GM12872 (cell line): ENCODE measurements at regions not wholly inside any gene's neighbourhood (a gene's known extent, or its start where the extent isn't known, plus 50 kb on each side); places are given as distances from the start of the nearest gene placed in this dataset.

Experiments
- TF ChIP-seq, protein P1 (sequence below): IDR thresholded peaks from 3 replicates; pipeline ENCODE4 v1.5.1; 2011; ENCODE audit warnings: low read depth, mild to moderate bottlenecking, low read length, moderate library complexity; ENCODE audit not compliant: insufficient read depth

DNA sequence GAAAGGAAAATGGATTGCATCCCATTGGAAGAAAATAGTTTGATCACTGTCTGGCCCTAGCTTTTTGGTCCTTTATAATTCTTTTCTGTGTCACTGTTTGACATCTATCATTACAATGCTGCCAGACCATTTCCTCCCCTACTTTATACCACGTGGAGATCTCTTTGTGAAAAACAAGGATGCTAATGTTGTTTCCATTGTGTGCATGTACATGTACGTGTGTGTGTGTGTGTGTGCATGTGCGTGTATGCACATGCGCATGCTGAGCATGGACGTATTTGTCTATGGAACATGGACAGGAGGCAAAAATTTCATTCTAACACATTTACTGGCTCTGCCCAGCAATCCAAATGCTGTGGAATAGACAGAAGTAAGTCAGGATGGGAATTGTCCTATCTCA is 153.1 kb upstream of the PLXNA2 start:
- TF ChIP-seq, protein P1, sequence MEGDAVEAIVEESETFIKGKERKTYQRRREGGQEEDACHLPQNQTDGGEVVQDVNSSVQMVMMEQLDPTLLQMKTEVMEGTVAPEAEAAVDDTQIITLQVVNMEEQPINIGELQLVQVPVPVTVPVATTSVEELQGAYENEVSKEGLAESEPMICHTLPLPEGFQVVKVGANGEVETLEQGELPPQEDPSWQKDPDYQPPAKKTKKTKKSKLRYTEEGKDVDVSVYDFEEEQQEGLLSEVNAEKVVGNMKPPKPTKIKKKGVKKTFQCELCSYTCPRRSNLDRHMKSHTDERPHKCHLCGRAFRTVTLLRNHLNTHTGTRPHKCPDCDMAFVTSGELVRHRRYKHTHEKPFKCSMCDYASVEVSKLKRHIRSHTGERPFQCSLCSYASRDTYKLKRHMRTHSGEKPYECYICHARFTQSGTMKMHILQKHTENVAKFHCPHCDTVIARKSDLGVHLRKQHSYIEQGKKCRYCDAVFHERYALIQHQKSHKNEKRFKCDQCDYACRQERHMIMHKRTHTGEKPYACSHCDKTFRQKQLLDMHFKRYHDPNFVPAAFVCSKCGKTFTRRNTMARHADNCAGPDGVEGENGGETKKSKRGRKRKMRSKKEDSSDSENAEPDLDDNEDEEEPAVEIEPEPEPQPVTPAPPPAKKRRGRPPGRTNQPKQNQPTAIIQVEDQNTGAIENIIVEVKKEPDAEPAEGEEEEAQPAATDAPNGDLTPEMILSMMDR = no peak

DNA sequence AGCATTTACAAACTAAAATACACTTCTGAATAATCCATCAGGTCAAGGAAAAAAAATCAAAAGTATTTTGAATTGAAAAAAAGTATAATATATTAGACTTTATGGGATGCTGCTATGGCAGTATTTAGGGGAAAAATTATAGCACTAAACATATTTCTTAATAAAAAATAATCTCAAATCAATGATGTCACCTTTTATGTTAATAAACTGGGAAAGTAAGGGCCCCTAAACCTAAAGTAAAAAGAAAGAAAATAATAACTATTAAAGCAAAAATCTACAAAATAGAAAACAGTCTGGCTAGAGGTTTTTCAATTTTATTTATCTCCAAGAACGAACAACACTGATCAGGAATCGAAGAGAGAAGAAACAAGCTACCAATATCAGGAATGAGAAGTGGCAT is 160.8 kb upstream of the PLXNA2 start:
- TF ChIP-seq, protein P1 = no peak

DNA sequence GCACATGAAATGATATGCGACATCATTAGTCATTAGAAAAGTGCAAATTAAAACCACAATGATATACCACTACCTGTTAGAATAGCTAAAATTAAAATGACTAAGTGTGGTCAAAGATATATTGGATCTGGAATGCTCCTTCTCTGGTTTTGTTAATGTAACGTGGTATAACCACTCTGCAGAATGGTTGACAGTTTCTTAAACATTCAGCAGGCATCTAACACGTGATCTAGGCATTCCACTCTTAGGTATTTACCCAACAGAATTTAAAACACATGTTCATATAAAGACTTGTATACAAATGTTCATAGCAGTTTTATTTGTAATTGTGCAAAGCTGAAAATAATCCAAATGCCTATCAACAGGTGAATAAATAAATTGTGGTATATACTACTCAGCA is 165.0 kb upstream of the PLXNA2 start:
- TF ChIP-seq, protein P1 = no peak

DNA sequence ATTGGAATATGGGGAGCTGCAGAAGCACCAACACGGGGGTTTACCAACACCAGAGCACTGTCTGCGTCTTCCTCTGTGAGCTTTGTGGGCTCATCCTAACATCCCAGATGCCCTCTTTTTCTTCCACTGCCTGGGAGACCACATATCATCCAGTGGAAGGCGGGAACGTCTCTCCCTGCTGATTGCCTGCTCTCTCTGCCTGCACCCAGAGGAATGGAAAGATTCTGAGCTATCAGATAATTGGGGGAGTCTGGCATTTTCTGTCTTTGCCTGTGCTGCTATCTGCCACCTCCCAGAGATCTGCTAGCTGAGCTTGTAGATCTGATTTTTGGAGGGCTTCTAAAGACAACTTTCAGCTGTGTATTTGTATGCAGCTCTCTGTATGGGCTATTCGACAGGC is 166.2 kb upstream of the PLXNA2 start:
- TF ChIP-seq, protein P1 = no peak

DNA sequence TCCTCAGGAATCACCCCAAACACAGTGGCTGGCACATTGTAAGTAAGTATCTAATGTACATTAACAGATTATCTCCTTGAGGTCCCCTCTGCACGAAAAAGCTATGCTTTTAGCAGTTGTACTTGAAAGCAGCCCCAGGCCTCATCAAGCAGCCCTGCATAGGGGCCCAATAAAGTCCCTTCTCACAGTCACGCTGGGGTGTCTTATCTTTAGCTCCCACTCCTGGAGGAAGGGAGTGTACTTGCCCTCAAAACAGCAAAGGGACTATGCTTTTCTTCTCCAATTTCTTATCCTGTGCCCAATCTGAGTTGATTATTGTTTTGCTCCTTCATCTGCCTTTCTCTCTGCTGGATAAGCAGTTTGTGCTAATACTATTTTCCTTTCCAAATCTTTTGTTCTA is 168.8 kb upstream of the PLXNA2 start:
- TF ChIP-seq, protein P1 = no peak

DNA sequence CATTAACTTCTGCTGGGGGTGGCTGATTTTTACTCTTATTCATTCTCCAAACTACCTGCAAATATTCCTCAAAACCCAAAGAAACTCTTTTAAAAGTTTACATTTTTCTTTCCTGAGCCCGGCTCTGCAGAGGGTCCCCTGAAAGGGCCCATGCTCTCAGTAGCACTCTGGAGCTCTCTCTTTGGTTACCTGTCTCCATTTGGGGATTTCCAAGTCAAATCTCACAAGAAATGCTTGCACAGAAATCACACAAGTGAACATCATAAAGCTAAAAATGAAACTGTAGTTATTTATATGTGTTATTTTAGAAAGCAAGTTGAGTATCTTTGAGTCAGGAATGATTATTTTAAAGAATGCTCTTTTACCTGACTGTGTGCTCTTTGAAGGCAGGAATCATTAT is 174.5 kb upstream of the PLXNA2 start:
- TF ChIP-seq, protein P1 = no peak

DNA sequence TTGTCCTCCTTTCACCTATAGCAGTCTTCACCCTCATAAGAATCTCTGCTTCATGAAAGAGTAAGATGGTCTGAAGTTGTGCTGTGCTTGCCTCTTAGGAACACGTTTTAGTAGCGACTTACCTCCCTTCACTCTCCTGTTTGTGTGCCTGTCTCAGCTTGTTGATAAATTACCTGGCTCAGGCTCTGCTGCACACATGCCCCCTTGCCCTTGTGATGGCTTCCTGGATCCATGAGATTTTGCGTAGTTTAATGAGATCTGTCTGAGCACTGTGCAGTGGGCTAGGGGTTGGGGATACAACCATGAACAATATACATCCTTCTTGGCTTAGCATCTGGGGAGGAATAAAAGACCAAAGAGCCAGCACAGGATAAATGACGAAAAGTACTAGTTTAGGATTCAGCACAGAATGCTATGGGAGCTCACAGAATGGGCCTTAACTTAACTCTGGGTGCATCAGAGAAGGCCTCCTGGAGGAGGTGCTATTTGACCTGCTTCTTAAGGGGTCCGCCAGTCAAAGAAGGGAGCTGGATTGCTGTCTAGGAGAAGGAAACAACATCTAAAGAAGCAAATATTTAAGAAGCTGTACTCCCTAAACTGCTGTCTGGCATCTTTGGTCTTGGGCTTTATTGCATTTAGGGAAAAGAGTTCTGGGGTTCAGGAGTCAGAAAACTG is 175.7 kb upstream of the PLXNA2 start:
- TF ChIP-seq, protein P1 = no peak
